GM19193 (cell line): ENCODE measurements at regions not wholly inside any gene's neighbourhood (a gene's known extent, or its start where the extent isn't known, plus 50 kb on each side); places are given as distances from the start of the nearest gene placed in this dataset.

Source experiments
- POLR2A ChIP-seq: IDR thresholded peaks from 4 replicates; pipeline ENCODE4 v1.6.1; 2011; ENCODE audit not compliant: insufficient read depth, insufficient read length; ENCODE audit errors: extremely low read depth

- TF ChIP-seq POLR2A: peak; percentile 31
These were observed 420.7 kb upstream of the CADM1 start for GRCh38 chr11:115924744-115925567.

GRCh38 chr11:115922876-115923275, 418.7 kb upstream of the CADM1 start:
- TF ChIP-seq POLR2A: no peak

- TF ChIP-seq POLR2A: no peak
These were observed 417.8 kb upstream of the CADM1 start for GRCh38 chr11:115921986-115922385.

- TF ChIP-seq POLR2A: no peak
These were observed 417.3 kb upstream of the CADM1 start for GRCh38 chr11:115921540-115921939.

- peak; percentile 25 for TF ChIP-seq POLR2A
These were observed 416.7 kb upstream of the CADM1 start for GRCh38 chr11:115920841-115921480.

- no peak for TF ChIP-seq POLR2A
These were observed 415.9 kb upstream of the CADM1 start for GRCh38 chr11:115920092-115920461.

GRCh38 chr11:115919341-115920091, 415.3 kb upstream of the CADM1 start:
- TF ChIP-seq POLR2A: peak; percentile 68

GRCh38 chr11:115918576-115918975, 414.4 kb upstream of the CADM1 start:
- no peak for TF ChIP-seq POLR2A

GRCh38 chr11:115916608-115917007, 412.4 kb upstream of the CADM1 start:
- TF ChIP-seq POLR2A: no peak

- TF ChIP-seq POLR2A: no peak
These were observed 408.3 kb upstream of the CADM1 start for GRCh38 chr11:115912484-115912945.

- no peak for TF ChIP-seq POLR2A
These were observed 407.6 kb upstream of the CADM1 start for GRCh38 chr11:115911613-115912346.

- no peak for TF ChIP-seq POLR2A
These were observed 406.2 kb upstream of the CADM1 start for GRCh38 chr11:115910379-115910778.

GRCh38 chr11:115906171-115906570, 402.0 kb upstream of the CADM1 start:
- no peak for TF ChIP-seq POLR2A

- no peak for TF ChIP-seq POLR2A
These were observed 401.3 kb upstream of the CADM1 start for GRCh38 chr11:115905341-115906000.

GRCh38 chr11:115903179-115903578, 399.0 kb upstream of the CADM1 start:
- no peak for TF ChIP-seq POLR2A

- TF ChIP-seq POLR2A: no peak
These were observed 396.9 kb upstream of the CADM1 start for GRCh38 chr11:115901069-115901468.
